GM12892 (cell line): ENCODE measurements at regions not wholly inside any gene's neighbourhood (a gene's known extent, or its start where the extent isn't known, plus 50 kb on each side); places are given as distances from the start of the nearest gene placed in this dataset.

Source experiments
- DNase-seq: peaks from one replicate; pipeline ENCODE4 v3.0.0; 2011; ENCODE audit not compliant: insufficient read length
- FAIRE-seq: peaks from 2 replicates; lab custom pipeline; 2011; peaks lifted over from hg19 to GRCh38; lab: Jason Lieb, UNC
- POLR2A ChIP-seq: IDR thresholded peaks from 2 replicates; pipeline ENCODE4 v1.6.1; 2011; ENCODE audit warnings: low read depth, low read length, control low read depth
- POLR2AphosphoS5 ChIP-seq: IDR thresholded peaks from 2 replicates; pipeline ENCODE4 v1.6.1; 2011; ENCODE audit warnings: low read depth, low read length, control low read depth
- TAF1 ChIP-seq: IDR thresholded peaks from 2 replicates; pipeline ENCODE4 v1.6.1; 2011; ENCODE audit warnings: low read depth, mild to moderate bottlenecking, control low read depth, low read length, borderline replicate concordance

GRCh38 chr2:106642679-106643078 is 155.5 kb downstream of the CD8B2 start:
- FAIRE-seq (no peak), DNase-seq (no peak)
- TF ChIP-seq POLR2AphosphoS5 (no peak), TAF1 (no peak), POLR2A (no peak)

GRCh38 chr2:106644623-106645022 is 157.5 kb downstream of the CD8B2 start:
- no peak for FAIRE-seq
- no peak for TF ChIP-seq TAF1
- TF ChIP-seq POLR2AphosphoS5 = no peak
- TF ChIP-seq POLR2A = no peak
- DNase-seq = no peak

- no peak for TF ChIP-seq POLR2A
- no peak for FAIRE-seq
- DNase-seq = no peak
Measured at GRCh38 chr2:106646605-106647004, 159.4 kb downstream of the CD8B2 start.

- TF ChIP-seq POLR2A = no peak
- TF ChIP-seq TAF1 = no peak
- no peak for TF ChIP-seq POLR2AphosphoS5
- DNase-seq (no peak), FAIRE-seq (no peak)
Measured at GRCh38 chr2:106649306-106649705, 162.1 kb downstream of the CD8B2 start.

- DNase-seq (no peak), FAIRE-seq (no peak)
- TF ChIP-seq POLR2AphosphoS5 (no peak), POLR2A (no peak), TAF1 (no peak)
Measured at GRCh38 chr2:106653465-106653864, 166.3 kb downstream of the CD8B2 start.

GRCh38 chr2:106658616-106659015 is 171.5 kb downstream of the CD8B2 start:
- FAIRE-seq (no peak), DNase-seq (no peak)
- no peak for TF ChIP-seq POLR2AphosphoS5
- TF ChIP-seq POLR2A = no peak
- no peak for TF ChIP-seq TAF1

GRCh38 chr2:106664669-106665068 is 177.5 kb downstream of the CD8B2 start:
- no peak for DNase-seq
- no peak for FAIRE-seq
- TF ChIP-seq TAF1 = no peak
- TF ChIP-seq POLR2AphosphoS5 = no peak
- TF ChIP-seq POLR2A = no peak

GRCh38 chr2:106667478-106668070 is 180.4 kb downstream of the CD8B2 start:
- TF ChIP-seq POLR2A = no peak
- no peak for TF ChIP-seq TAF1
- no peak for TF ChIP-seq POLR2AphosphoS5
- no peak for FAIRE-seq
- no peak for DNase-seq

- no peak for DNase-seq
- no peak for FAIRE-seq
- TF ChIP-seq POLR2AphosphoS5 (no peak), TAF1 (no peak), POLR2A (no peak)
Measured at GRCh38 chr2:106685180-106685897, 198.2 kb downstream of the CD8B2 start.

GRCh38 chr2:106686814-106687213 is 199.2 kb downstream of the ST6GAL2 start:
- no peak for TF ChIP-seq TAF1
- TF ChIP-seq POLR2AphosphoS5 = no peak
- no peak for TF ChIP-seq POLR2A
- DNase-seq (no peak), FAIRE-seq (no peak)

- DNase-seq = no peak
- no peak for TF ChIP-seq POLR2A
- no peak for TF ChIP-seq POLR2AphosphoS5
- TF ChIP-seq TAF1 = no peak
- FAIRE-seq = no peak
Measured at GRCh38 chr2:106694964-106695470, 190.9 kb downstream of the ST6GAL2 start.

- TF ChIP-seq TAF1 (no peak), POLR2A (no peak), POLR2AphosphoS5 (no peak)
- DNase-seq (no peak), FAIRE-seq (no peak)
Measured at GRCh38 chr2:106695919-106696318, 190.0 kb downstream of the ST6GAL2 start.
